ENCODE measurements at regions not wholly inside any gene's neighbourhood (a gene's known extent, or its start where the extent isn't known, plus 50 kb on each side); places are given as distances from the start of the nearest gene placed in this dataset.

DNA sequence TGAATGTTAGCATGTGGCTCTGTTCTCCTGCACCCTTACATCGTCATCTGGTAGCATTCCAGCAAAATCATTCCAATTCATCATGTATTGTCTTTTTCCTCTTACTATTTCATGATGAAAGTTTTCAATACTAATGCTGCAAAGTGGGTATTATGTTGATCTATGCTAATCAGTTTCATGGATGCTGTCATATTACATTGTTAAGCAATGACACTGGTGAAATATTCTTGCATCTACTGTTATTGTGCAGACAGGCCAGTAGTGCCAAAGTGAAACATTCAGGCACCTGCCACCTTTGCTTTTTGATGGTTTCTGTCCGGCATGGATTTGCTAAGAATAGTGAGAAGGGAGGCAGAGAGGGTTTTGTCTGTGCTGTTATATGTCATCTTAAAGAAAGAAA is 76.1 kb upstream of the SMIM21 start:
- TF ChIP-seq, protein P1, sequence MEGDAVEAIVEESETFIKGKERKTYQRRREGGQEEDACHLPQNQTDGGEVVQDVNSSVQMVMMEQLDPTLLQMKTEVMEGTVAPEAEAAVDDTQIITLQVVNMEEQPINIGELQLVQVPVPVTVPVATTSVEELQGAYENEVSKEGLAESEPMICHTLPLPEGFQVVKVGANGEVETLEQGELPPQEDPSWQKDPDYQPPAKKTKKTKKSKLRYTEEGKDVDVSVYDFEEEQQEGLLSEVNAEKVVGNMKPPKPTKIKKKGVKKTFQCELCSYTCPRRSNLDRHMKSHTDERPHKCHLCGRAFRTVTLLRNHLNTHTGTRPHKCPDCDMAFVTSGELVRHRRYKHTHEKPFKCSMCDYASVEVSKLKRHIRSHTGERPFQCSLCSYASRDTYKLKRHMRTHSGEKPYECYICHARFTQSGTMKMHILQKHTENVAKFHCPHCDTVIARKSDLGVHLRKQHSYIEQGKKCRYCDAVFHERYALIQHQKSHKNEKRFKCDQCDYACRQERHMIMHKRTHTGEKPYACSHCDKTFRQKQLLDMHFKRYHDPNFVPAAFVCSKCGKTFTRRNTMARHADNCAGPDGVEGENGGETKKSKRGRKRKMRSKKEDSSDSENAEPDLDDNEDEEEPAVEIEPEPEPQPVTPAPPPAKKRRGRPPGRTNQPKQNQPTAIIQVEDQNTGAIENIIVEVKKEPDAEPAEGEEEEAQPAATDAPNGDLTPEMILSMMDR (IDR thresholded peaks at IDR 0.05) = no peak
- no peak for TF ChIP-seq POLR2AphosphoS5 (IDR thresholded peaks at IDR 0.05)
